ENCODE measurements at regions not wholly inside any gene's neighbourhood (a gene's known extent, or its start where the extent isn't known, plus 50 kb on each side); places are given as distances from the start of the nearest gene placed in this dataset.

- no peak overlapping the region for H3K27ac Mint-ChIP-seq
- H3K9ac ChIP-seq (ENCODE audit: extremely low read depth, insufficient read length, low read length), result no peak overlapping the region
- H2BK5ac ChIP-seq (ENCODE audit: insufficient read length, low read length), result no peak overlapping the region
- no CpG with 5 or more reads among the region's 3 CpGs for WGBS (ENCODE audit: extremely low coverage, insufficient read length, low lambda C conversion rate)
- H3K79me2 ChIP-seq (ENCODE audit: insufficient read depth, low read length), result no peaks in the 10 kb centered on the region
- no peak overlapping the region for H3K56ac ChIP-seq (ENCODE audit: insufficient read length, low read depth, low read length)
- H3K4ac ChIP-seq (ENCODE audit: low read depth, low read length), result no peak overlapping the region
- H4K5ac ChIP-seq (ENCODE audit: insufficient read length, low read depth, low read length), result no peak overlapping the region
- H3K14ac ChIP-seq (ENCODE audit: insufficient read depth, low read length), result no peak overlapping the region
- no peak overlapping the region for H3K4me2 ChIP-seq (ENCODE audit: insufficient read depth, insufficient read length, low read length)
- no peaks in the 10 kb centered on the region for H3K23me2 ChIP-seq (ENCODE audit: insufficient read length, low read depth, low read length, poor library complexity, severe bottlenecking)
- no peak overlapping the region for H2BK12ac ChIP-seq (ENCODE audit: insufficient read length, low read depth, low read length)
- no peaks in the 10 kb centered on the region for H3K36me3 Mint-ChIP-seq (ENCODE audit: insufficient read depth in 1 of 3, low read depth in 3 of 3)
- no peaks in the 10 kb centered on the region for H3K79me1 ChIP-seq (ENCODE audit: insufficient read depth, low read depth, low read length, poor library complexity, severe bottlenecking)
- no peaks in the 10 kb centered on the region for H3K27me3 ChIP-seq (ENCODE audit: insufficient read depth, low read length)
- H2BK15ac ChIP-seq (ENCODE audit: low read depth, low read length), result no peak overlapping the region
- no peak overlapping the region for H4K91ac ChIP-seq (ENCODE audit: insufficient read length, low read depth, low read length)
- H2AFZ ChIP-seq (ENCODE audit: low read length), result no peak overlapping the region
- H3K9me3 ChIP-seq (ENCODE audit: control insufficient read depth, low read depth, low read length), result no peaks in the 10 kb centered on the region
- no peak overlapping the region for H2BK20ac ChIP-seq (ENCODE audit: low read depth, low read length, poor library complexity, severe bottlenecking)
- no peak overlapping the region for H2BK120ac ChIP-seq (ENCODE audit: low read depth, low read length, poor library complexity, severe bottlenecking)
- no peak overlapping the region for H2AK5ac ChIP-seq (ENCODE audit: insufficient read length, low read length)
- no peak overlapping the region for H4K8ac ChIP-seq (replicated peaks; ENCODE audit: insufficient read length, low read depth, low read length)
- H3K4me3 Mint-ChIP-seq, result no peak overlapping the region
- TF ChIP-seq CTCF (conservative IDR thresholded peaks at IDR 0.05), result no peak
- H3T11ph ChIP-seq (ENCODE audit: low read length), result no peak overlapping the region
- no peak overlapping the region for H3K23ac ChIP-seq (ENCODE audit: insufficient read length, low read depth, low read length)
- H3K9me3 Mint-ChIP-seq, result no peaks in the 10 kb centered on the region
- no peak overlapping the region for H3K18ac ChIP-seq (ENCODE audit: insufficient read length, low read depth, low read length)
- peaks cover 22 to 26% of the 10 kb centered on the region in 2 experiments for H3K4me1 Mint-ChIP-seq
- H3K27ac ChIP-seq (ENCODE audit: insufficient read length, low read depth, low read length), result no peak overlapping the region
- no peaks in the 10 kb centered on the region; the same call in 1 of the 2 replicates for H3K27me3 Mint-ChIP-seq (ENCODE audit: low read depth)
- no peaks in the 10 kb centered on the region for H4K20me1 ChIP-seq (ENCODE audit: control insufficient read depth, insufficient read depth, insufficient read length)
- H3K4me1 ChIP-seq (ENCODE audit: insufficient read depth, low read length), result no peaks in the 10 kb centered on the region; the same call in 1 of the 2 replicates
- no peak for DNase-seq
Measured at GRCh38 chr16:64445649-64446048, 676.2 kb downstream of the CDH11 start.

Data from H9 (cell line).